ENCODE measurements at regions not wholly inside any gene's neighbourhood (a gene's known extent, or its start where the extent isn't known, plus 50 kb on each side); places are given as distances from the start of the nearest gene placed in this dataset.
"Not testable (repeated sequence)": the region's sequence is repeated elsewhere in the genome, so short reads cannot be mapped to it uniquely, and the experiment has no call there.

- DNase-seq: no peak
Measured at GRCh38 chr14:27270716-27271115, 672.9 kb upstream of the NOVA1 start.

- no peak for DNase-seq
Measured at GRCh38 chr14:27278341-27278740, 680.5 kb upstream of the NOVA1 start.

GRCh38 chr14:27305441-27305945, 707.7 kb upstream of the NOVA1 start:
- DNase-seq: no peak

GRCh38 chr14:27312730-27313129, 714.9 kb upstream of the NOVA1 start:
- not testable (repeated sequence) for DNase-seq

GRCh38 chr14:27314231-27314630, 716.4 kb upstream of the NOVA1 start:
- no peak for DNase-seq

GRCh38 chr14:27315477-27315876, 717.6 kb upstream of the NOVA1 start:
- no peak for DNase-seq

- DNase-seq: no peak
Measured at GRCh38 chr14:27315947-27316346, 718.1 kb upstream of the NOVA1 start.

- DNase-seq: no peak
Measured at GRCh38 chr14:27318774-27319420, 721.1 kb upstream of the NOVA1 start.

- DNase-seq: no peak
Measured at GRCh38 chr14:27320261-27320660, 722.4 kb upstream of the NOVA1 start.

GRCh38 chr14:27327095-27327494, 729.3 kb upstream of the NOVA1 start:
- DNase-seq: no peak

GRCh38 chr14:27338012-27338411, 740.2 kb upstream of the NOVA1 start:
- DNase-seq: no peak

- not testable (repeated sequence) for DNase-seq
Measured at GRCh38 chr14:27363036-27363435, 765.2 kb upstream of the NOVA1 start.

GRCh38 chr14:27366596-27366995, 768.8 kb upstream of the NOVA1 start:
- no peak for DNase-seq

- DNase-seq: no peak
Measured at GRCh38 chr14:27367345-27367744, 769.5 kb upstream of the NOVA1 start.

GRCh38 chr14:27370074-27370473, 772.2 kb upstream of the NOVA1 start:
- DNase-seq: no peak

GRCh38 chr14:27370775-27371174, 772.9 kb upstream of the NOVA1 start:
- no peak for DNase-seq

GRCh38 chr14:27371209-27371608, 773.4 kb upstream of the NOVA1 start:
- DNase-seq: no peak

GRCh38 chr14:27371868-27372267, 774.0 kb upstream of the NOVA1 start:
- DNase-seq: no peak

GRCh38 chr14:27372771-27373170, 774.9 kb upstream of the NOVA1 start:
- DNase-seq: no peak

GRCh38 chr14:27384124-27384523, 786.3 kb upstream of the NOVA1 start:
- no peak for DNase-seq

- no peak for DNase-seq
Measured at GRCh38 chr14:27386391-27386790, 788.6 kb upstream of the NOVA1 start.

GRCh38 chr14:27387463-27387862, 789.6 kb upstream of the NOVA1 start:
- no peak for DNase-seq

GRCh38 chr14:27389402-27389801, 791.6 kb upstream of the NOVA1 start:
- no peak for DNase-seq

- no peak for DNase-seq
Measured at GRCh38 chr14:27390155-27390554, 792.3 kb upstream of the NOVA1 start.

GRCh38 chr14:27391331-27391730, 793.5 kb upstream of the NOVA1 start:
- no peak for DNase-seq

Measured in DMS79 (cell line).